Gastrocnemius medialis (tissue), 4 donors: ENCODE measurements at regions not wholly inside any gene's neighbourhood (a gene's known extent, or its start where the extent isn't known, plus 50 kb on each side); places are given as distances from the start of the nearest gene placed in this dataset.

Experiments used
- ATAC-seq, 2 donors: fragments of 150-250 bp; one replicate each; pipeline ENCODE4 v1.9.1; 2016
- DNase-seq, 2 donors: peaks; one replicate each; pipeline ENCODE4 v3.0.0-alpha.2; 2019
- H3K27ac ChIP-seq, 4 donors: fragments of 200-600 bp; sonication (generic); 1 replicate in 1 of 4; 2 replicates in 3 of 4; pipeline ENCODE4 v1.5.1; 2016 to 2018; ENCODE audit warnings: mild to moderate bottlenecking in 2 of 4, moderate library complexity in 1 of 4
- H3K27me3 ChIP-seq, 3 donors: fragments of 200-600 bp; sonication (generic) in 2 of 3; 1 replicate in 1 of 3; 2 replicates in 2 of 3; pipeline versions ENCODE4 v1.5.1 to v1.6.0; 2016 to 2019; ENCODE audit warnings: mild to moderate bottlenecking in 1 of 3, moderate library complexity in 1 of 3
- H3K36me3 ChIP-seq, 2 donors: fragments of 200-600 bp; sonication (generic) in 1 of 2; one replicate each; pipeline ENCODE4 v1.5.1; 2017 to 2018
- H3K4me1 ChIP-seq, 2 donors: fragments of 200-600 bp; sonication (generic) in 1 of 2; one replicate each; pipeline ENCODE4 v1.5.1; 2016 to 2017; ENCODE audit warnings: mild to moderate bottlenecking in 2 of 2
- H3K4me3 ChIP-seq, 4 donors: fragments of 200-600 bp; sonication (generic) in 3 of 4; 1 replicate in 1 of 4; 2 replicates in 3 of 4; pipeline ENCODE4 v1.5.1; 2016 to 2019; ENCODE audit warnings: mild to moderate bottlenecking in 2 of 4
- H3K9me3 ChIP-seq, 3 donors: fragments of 200-600 bp; sonication (generic) in 2 of 3; 1 replicate in 1 of 3; 2 replicates in 2 of 3; pipeline ENCODE4 v1.5.1; 2016 to 2019
- CTCF ChIP-seq, 5 experiments: fragments of 450-650 bp in 3 of 5; fragments of 200-600 bp in 2 of 5; sonication (generic) in 2 of 5; IDR thresholded peaks in 4 of 5; conservative IDR thresholded peaks in 1 of 5; 1 replicate in 4 of 5; 2 replicates in 1 of 5; pipeline ENCODE4 v1.5.1; 2016 to 2019; ENCODE audit warnings: antibody characterized with exemption in 5 of 5, mild to moderate bottlenecking in 3 of 5, moderate library complexity in 3 of 5
- POLR2A ChIP-seq, 2 donors: fragments of 450-650 bp; IDR thresholded peaks; one replicate each; pipeline ENCODE4 v1.6.1; 2017; ENCODE audit warnings: antibody characterized with exemption in 2 of 2, mild to moderate bottlenecking in 2 of 2, moderate library complexity in 2 of 2
- in situ Hi-C, 4 donors: fragments of 200-750 bp; cut with MboI; loops; one replicate each; pipeline versions ENCODE4 v1.15.0 to v1.8.0; 2017; ENCODE audit warnings: low sequenced_read_pairs in 4 of 4
- intact Hi-C: fragments of 100-400 bp; cut with DNase I; formaldehyde crosslinking; loops from one replicate; pipeline ENCODE4 v1.15.1; 2023; ENCODE audit warnings: low total_unique reads

GRCh38 chr20:6397115-6397514 lies 274.3 kb upstream of the FERMT1 start:
- no peak for DNase-seq
- intact Hi-C loops: no loop called here

GRCh38 chr20:6395695-6396094 lies 272.9 kb upstream of the FERMT1 start:
- no peak overlapping the region for H3K4me3 ChIP-seq
- no peaks in the 10 kb centered on the region for H3K4me1 ChIP-seq
- DNase-seq: no peak
- no peaks in the 10 kb centered on the region for H3K9me3 ChIP-seq
- no peaks in the 10 kb centered on the region for H3K36me3 ChIP-seq
- intact Hi-C loops (no loop called here), in situ Hi-C loops (no loop called here)
- ATAC-seq: no peak
- no peak overlapping the region for H3K27ac ChIP-seq
- TF ChIP-seq CTCF (IDR thresholded peaks at IDR 0.05 in 4 of 5, conservative IDR thresholded peaks at IDR 0.05 in 1 of 5): no peak
- no peak for TF ChIP-seq POLR2A (IDR thresholded peaks at IDR 0.05)
- H3K27me3 ChIP-seq: no peaks in the 10 kb centered on the region

More at GRCh38 chr20:6397115-6397514, 274.3 kb upstream of the FERMT1 start:
- H3K27me3 ChIP-seq: no peaks in the 10 kb centered on the region
- no peak overlapping the region for H3K27ac ChIP-seq
- H3K36me3 ChIP-seq: no peaks in the 10 kb centered on the region
- ATAC-seq: no peak
- in situ Hi-C loops: no loop called here
- no peak for TF ChIP-seq POLR2A (IDR thresholded peaks at IDR 0.05)
- TF ChIP-seq CTCF (IDR thresholded peaks at IDR 0.05 in 4 of 5, conservative IDR thresholded peaks at IDR 0.05 in 1 of 5): no peak
- H3K9me3 ChIP-seq: no peaks in the 10 kb centered on the region
- no peak overlapping the region for H3K4me3 ChIP-seq
- H3K4me1 ChIP-seq: no peaks in the 10 kb centered on the region

- Histone ChIP-seq H3K4me1 (no peaks in the 10 kb centered on the region), H3K36me3 (no peaks in the 10 kb centered on the region), H3K9me3 (no peaks in the 10 kb centered on the region), H3K27ac (no peak overlapping the region), H3K4me3 (no peak overlapping the region), H3K27me3 (no peaks in the 10 kb centered on the region)
- no peak for DNase-seq
- TF ChIP-seq POLR2A (IDR thresholded peaks at IDR 0.05) (no peak), CTCF (IDR thresholded peaks at IDR 0.05 in 4 of 5, conservative IDR thresholded peaks at IDR 0.05 in 1 of 5) (no peak)
- intact Hi-C loops (no loop called here), in situ Hi-C loops (no loop called here)
- ATAC-seq: no peak
Measured at GRCh38 chr20:6388671-6389197, 265.9 kb upstream of the FERMT1 start.

- DNase-seq (no peak), ATAC-seq (no peak)
- Histone ChIP-seq H3K4me1 (no peaks in the 10 kb centered on the region), H3K27ac (no peak overlapping the region), H3K27me3 (no peaks in the 10 kb centered on the region), H3K36me3 (no peaks in the 10 kb centered on the region), H3K9me3 (no peaks in the 10 kb centered on the region), H3K4me3 (no peak overlapping the region)
- in situ Hi-C loops: no loop called here
- intact Hi-C loops: no loop called here
- TF ChIP-seq POLR2A (IDR thresholded peaks at IDR 0.05) (no peak), CTCF (IDR thresholded peaks at IDR 0.05 in 4 of 5, conservative IDR thresholded peaks at IDR 0.05 in 1 of 5) (no peak)
Measured at GRCh38 chr20:6384956-6385486, 262.2 kb upstream of the FERMT1 start.

- H3K36me3 ChIP-seq: no peaks in the 10 kb centered on the region
- H3K4me1 ChIP-seq: no peaks in the 10 kb centered on the region
- no peak for DNase-seq
- no peak overlapping the region for H3K27ac ChIP-seq
- no peak overlapping the region for H3K4me3 ChIP-seq
- intact Hi-C loops: no loop called here
- ATAC-seq: no peak
- TF ChIP-seq POLR2A (IDR thresholded peaks at IDR 0.05): no peak
- no peak for TF ChIP-seq CTCF (IDR thresholded peaks at IDR 0.05 in 4 of 5, conservative IDR thresholded peaks at IDR 0.05 in 1 of 5)
- in situ Hi-C loops: no loop called here
- H3K27me3 ChIP-seq: no peaks in the 10 kb centered on the region
- no peaks in the 10 kb centered on the region for H3K9me3 ChIP-seq
Measured at GRCh38 chr20:6384380-6384779, 261.6 kb upstream of the FERMT1 start.
